OCI-LY7 (cell line): ENCODE measurements at regions not wholly inside any gene's neighbourhood (a gene's known extent, or its start where the extent isn't known, plus 50 kb on each side); places are given as distances from the start of the nearest gene placed in this dataset.

ENCODE experiments used
- CTCF ChIP-seq: fragments of 200-600 bp; sonication (generic); conservative IDR thresholded peaks from 2 replicates; pipeline ENCODE4 v1.5.1; 2014; ENCODE audit warnings: mild to moderate bottlenecking, antibody characterized with exemption, low read length, moderate library complexity, mixed read lengths
- EZH2phosphoT487 ChIP-seq: fragments of 200-600 bp; sonication (generic); IDR thresholded peaks from 2 replicates; pipeline ENCODE4 v1.6.1; 2018; ENCODE audit warnings: low read depth, borderline replicate concordance, mild to moderate bottlenecking, mixed run types, antibody characterized with exemption, low read length, moderate library complexity, mixed read lengths

GRCh38 chr11:96506953-96507354, 117.1 kb downstream of the JRKL start:
- TF ChIP-seq CTCF (no peak), EZH2phosphoT487 (no peak)
